H1 (cell line): ENCODE measurements at regions not wholly inside any gene's neighbourhood (a gene's known extent, or its start where the extent isn't known, plus 50 kb on each side); places are given as distances from the start of the nearest gene placed in this dataset.

Source experiments
- CTCF ChIA-PET: fragments of 300-600 bp; sonication (Branson Sonifier 250); formaldehyde crosslinking; loops from one replicate; lab custom pipeline; 2021; ENCODE audit not compliant: partially characterized antibody; lab: Charles Lee
- POLR2A ChIA-PET: fragments of 300-600 bp; sonication (Branson Sonifier 250); formaldehyde crosslinking; loops from one replicate; lab custom pipeline; 2021; ENCODE audit warnings: inconsistent platforms; ENCODE audit not compliant: partially characterized antibody; lab: Charles Lee
- DNase-seq, 2 experiments: peaks; one replicate each; pipeline versions ENCODE4 v3.0.0 to v3.0.0-alpha.2; 2010 to 2022; ENCODE audit warnings: low spot score in 2 of 2, low read depth in 1 of 2, mixed read lengths in 1 of 2
- FAIRE-seq: peaks from 2 replicates; lab custom pipeline; 2011; peaks lifted over from hg19 to GRCh38; lab: Jason Lieb, UNC
- H2AFZ ChIP-seq: 2 replicates; pipeline ENCODE4 v1.8.1; 2012; ENCODE audit warnings: low read length, inconsistent platforms
- H2AK5ac ChIP-seq: 2 replicates; pipeline ENCODE4 v1.6.1; 2013; ENCODE audit warnings: low read depth, low read length
- H2BK120ac ChIP-seq: replicated peaks from 2 replicates; pipeline ENCODE3; 2013; ENCODE audit warnings: low read depth, low read length, inconsistent platforms
- H2BK12ac ChIP-seq: 2 replicates; pipeline ENCODE4 v1.6.1; 2013; ENCODE audit warnings: low read depth, low read length
- H2BK15ac ChIP-seq: 2 replicates; pipeline ENCODE4 v1.6.1; 2013; ENCODE audit warnings: low read length
- H2BK20ac ChIP-seq: 2 replicates; pipeline ENCODE4 v1.6.1; 2013; ENCODE audit warnings: low read length
- H2BK5ac ChIP-seq: 2 replicates; pipeline ENCODE4 v1.6.1; 2013; ENCODE audit warnings: low read depth, low read length
- H3K14ac ChIP-seq: 2 replicates; pipeline ENCODE4 v1.6.1; 2013; ENCODE audit warnings: inconsistent platforms; ENCODE audit not compliant: insufficient read length
- H3K18ac ChIP-seq: 2 replicates; pipeline ENCODE4 v1.6.1; 2013; ENCODE audit warnings: low read length; ENCODE audit errors: extremely low read depth
- H3K23ac ChIP-seq: 2 replicates; pipeline ENCODE4 v1.6.1; 2013; ENCODE audit warnings: inconsistent platforms; ENCODE audit not compliant: insufficient read length
- H3K23me2 ChIP-seq: 2 replicates; pipeline ENCODE4 v1.6.1; 2013; ENCODE audit warnings: low read depth, low read length
- H3K27ac ChIP-seq: 2 replicates; pipeline ENCODE4 v1.6.1; 2011; ENCODE audit warnings: low read depth, low read length, inconsistent platforms
- H3K27me3 ChIP-seq, 4 experiments: replicated peaks in 1 of 4; 1 replicate in 1 of 4; 2 replicates in 3 of 4; pipeline versions ENCODE4 v1.6.1 to v1.8.1; 2011 to 2013; ENCODE audit warnings: low read length in 3 of 4, mild to moderate bottlenecking in 3 of 4, inconsistent platforms in 2 of 4, mixed read lengths in 2 of 4, moderate library complexity in 1 of 4; ENCODE audit not compliant: control insufficient read depth in 3 of 4, insufficient read depth in 3 of 4; ENCODE audit errors: extremely low read depth in 1 of 4
- H3K36me3 ChIP-seq, 4 experiments: 2 replicates each; pipeline versions ENCODE4 v1.6.1 to v1.8.1; 2011 to 2013; ENCODE audit warnings: mild to moderate bottlenecking in 4 of 4, low read length in 3 of 4, moderate library complexity in 2 of 4, control low read depth in 1 of 4, inconsistent platforms in 1 of 4; ENCODE audit not compliant: insufficient read depth in 4 of 4, control insufficient read depth in 2 of 4
- H3K4ac ChIP-seq: replicated peaks from 2 replicates; pipeline ENCODE3; 2013; ENCODE audit warnings: low read length, low read depth, mixed read lengths, inconsistent platforms; ENCODE audit not compliant: insufficient read length
- H3K4me1 ChIP-seq, 4 experiments: replicated peaks in 1 of 4; 1 replicate in 1 of 4; 2 replicates in 3 of 4; pipeline versions ENCODE4 v1.6.1 to v1.8.1; 2011 to 2013; ENCODE audit warnings: low read length in 3 of 4, inconsistent platforms in 2 of 4, mixed read lengths in 1 of 4; ENCODE audit not compliant: insufficient read depth in 4 of 4, control insufficient read depth in 3 of 4
- H3K4me2 ChIP-seq, 2 experiments: 2 replicates each; pipeline versions ENCODE4 v1.6.1 to v1.8.1; 2011 to 2013; ENCODE audit warnings: low read depth in 2 of 2, low read length in 2 of 2, control low read depth in 1 of 2, inconsistent platforms in 1 of 2, mild to moderate bottlenecking in 1 of 2; ENCODE audit not compliant: insufficient read depth in 1 of 2
- H3K4me3 ChIP-seq, 4 experiments: fragments of 200-600, 300-600 bp in 1 of 4; sonication (generic), shearing (Covaris generic), sonication (Bioruptor Twin) in 1 of 4; 2 replicates each; pipeline versions ENCODE4 v1.5.1 to v1.8.1; 2011 to 2016; ENCODE audit warnings: low read length in 4 of 4, low read depth in 3 of 4, control low read depth in 2 of 4, inconsistent platforms in 2 of 4, mild to moderate bottlenecking in 2 of 4, mixed read lengths in 1 of 4, moderate library complexity in 1 of 4; ENCODE audit not compliant: insufficient read depth in 2 of 4; ENCODE audit errors: extremely low read depth in 1 of 4
- H3K56ac ChIP-seq: replicated peaks from 2 replicates; pipeline ENCODE3; 2013; ENCODE audit warnings: low read depth, mild to moderate bottlenecking, mixed read lengths, low read length, inconsistent platforms; ENCODE audit not compliant: insufficient read length
- H3K79me1 ChIP-seq: 2 replicates; pipeline ENCODE4 v1.6.1; 2013; ENCODE audit warnings: low read depth, low read length, control low read depth
- H3K79me2 ChIP-seq, 2 experiments: 2 replicates each; pipeline versions ENCODE4 v1.6.1 to v1.8.1; 2012 to 2013; ENCODE audit warnings: low read length in 2 of 2, mild to moderate bottlenecking in 2 of 2, inconsistent platforms in 1 of 2; ENCODE audit not compliant: insufficient read depth in 2 of 2, control insufficient read depth in 1 of 2
- H3K9ac ChIP-seq, 4 experiments: replicated peaks in 1 of 4; 1 replicate in 1 of 4; 2 replicates in 3 of 4; pipeline versions ENCODE4 v1.6.1 to v1.8.1; 2011 to 2013; ENCODE audit warnings: low read depth in 3 of 4, low read length in 3 of 4, control low read depth in 2 of 4, mild to moderate bottlenecking in 2 of 4, moderate library complexity in 2 of 4, inconsistent platforms in 1 of 4; ENCODE audit errors: extremely low read depth in 1 of 4
- H3K9me3 ChIP-seq, 2 experiments: 2 replicates each; pipeline versions ENCODE4 v1.6.1 to v1.8.1; 2012 to 2013; ENCODE audit warnings: mild to moderate bottlenecking in 2 of 2, moderate library complexity in 2 of 2, control low read depth in 1 of 2, inconsistent platforms in 1 of 2, low read depth in 1 of 2, low read length in 1 of 2, mixed read lengths in 1 of 2; ENCODE audit not compliant: insufficient read depth in 2 of 2
- H4K20me1 ChIP-seq, 2 experiments: replicated peaks in 1 of 2; 2 replicates each; pipeline versions ENCODE3 to v1.8.1; 2011 to 2013; ENCODE audit warnings: inconsistent platforms in 2 of 2, low read length in 2 of 2, mild to moderate bottlenecking in 1 of 2; ENCODE audit not compliant: insufficient read depth in 2 of 2, control insufficient read depth in 1 of 2
- H4K5ac ChIP-seq: 2 replicates; pipeline ENCODE4 v1.6.1; 2013; ENCODE audit warnings: low read length, low read depth, mixed read lengths, inconsistent platforms; ENCODE audit not compliant: insufficient read length
- H4K8ac ChIP-seq: 2 replicates; pipeline ENCODE4 v1.8.0; 2013; ENCODE audit warnings: mild to moderate bottlenecking, moderate library complexity, low read length, inconsistent platforms; ENCODE audit not compliant: insufficient read depth; ENCODE audit errors: extremely low read depth
- H4K91ac ChIP-seq: replicated peaks from 2 replicates; pipeline ENCODE3; 2013; ENCODE audit warnings: low read length, mixed read lengths, inconsistent platforms; ENCODE audit not compliant: insufficient read length
- E2F6 ChIP-seq: IDR thresholded peaks from 2 replicates; pipeline ENCODE4 v1.6.1; 2012; ENCODE audit warnings: inconsistent platforms
- TEAD4 ChIP-seq: IDR thresholded peaks from 2 replicates; pipeline ENCODE4 v1.6.1; 2012; ENCODE audit warnings: low read depth, low read length, inconsistent platforms, mixed read lengths
- whole genome bisulfite sequencing, 2 experiments: shearing (Covaris generic) in 1 of 2; methylation state at CpG; one replicate each; pipeline versions ENCODE4 v1.1.6 to v1.1.7; 2013 to 2015; ENCODE audit warnings: low lambda C conversion rate in 2 of 2, mixed read lengths in 2 of 2, inconsistent platforms in 1 of 2, low coverage in 1 of 2, missing lambda C conversion rate in 1 of 2; ENCODE audit not compliant: insufficient replicate concordance in 2 of 2, insufficient coverage in 1 of 2, insufficient read length in 1 of 2; ENCODE audit errors: extremely low coverage in 1 of 2, missing lambda C conversion rate in 1 of 2; 5-methylcytosine and 5-hydroxymethylcytosine counted together

DNA sequence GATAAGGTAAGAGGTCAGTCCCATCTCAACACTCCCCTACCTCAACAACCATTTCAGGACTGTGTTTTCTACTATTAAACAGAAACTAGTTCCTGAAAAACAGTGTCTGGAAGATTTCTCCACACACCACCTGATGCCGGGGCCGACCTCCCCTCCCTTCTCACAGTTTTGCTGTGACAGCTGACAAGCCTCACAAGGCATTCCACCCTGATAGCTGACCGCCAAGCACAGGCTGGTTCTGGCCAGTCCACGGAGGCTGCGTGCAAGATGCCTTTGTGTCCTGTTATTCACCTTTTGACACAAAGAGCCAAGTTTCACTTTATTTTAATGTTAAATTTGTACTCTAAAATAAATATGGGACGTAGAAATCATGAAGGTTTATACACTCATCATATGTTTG lies 758.6 kb downstream of the PDHA2 start:
- ChIA-PET CTCF (interaction anchor here (0.6 kb wide), 1 partner anchor 90 kb away, joined by 3 read pairs; no protein-coding TSS in a partner anchor), POLR2A (no interaction called here)
- Histone ChIP-seq H3K4me3 (no peak overlapping the region), H2BK20ac (no peak overlapping the region), H3K14ac (no peak overlapping the region), H3K4ac (no peak overlapping the region), H3K9me3 (no peaks in the 10 kb centered on the region), H3K27me3 (no peaks in the 10 kb centered on the region), H4K5ac (no peak overlapping the region), H3K79me2 (no peaks in the 10 kb centered on the region), H4K20me1 (no peaks in the 10 kb centered on the region), H2AK5ac (no peak overlapping the region), H3K79me1 (no peaks in the 10 kb centered on the region), H3K4me2 (no peak overlapping the region), H3K56ac (no peak overlapping the region), H2BK15ac (no peak overlapping the region), H2BK5ac (no peak overlapping the region), H2AFZ (no peak overlapping the region; the same call in 1 of the 2 replicates), H3K23me2 (no peaks in the 10 kb centered on the region), H3K27ac (no peak overlapping the region), H4K91ac (no peak overlapping the region), H3K36me3 (no peaks in the 10 kb centered on the region), H2BK120ac (no peak overlapping the region), H3K4me1 (peaks cover 0 to 2% (median 0%) of the 10 kb centered on the region in 4 experiments; a peak in 1 of 7 replicates), H3K23ac (no peak overlapping the region), H2BK12ac (no peak overlapping the region), H4K8ac (no peak overlapping the region), H3K18ac (no peak overlapping the region), H3K9ac (no peak overlapping the region)
- no peak for FAIRE-seq
- TF ChIP-seq E2F6 (no peak), TEAD4 (peak; percentile 15; the same call in 1 of the 2 replicates)
- no peak for DNase-seq
- WGBS, 2 experiments: 96% methylated on average over 6 of the region's 6 CpGs; no CpG with 5 or more reads in 1 of the 2 experiments
